HG02870 (cell line): ENCODE measurements at regions not wholly inside any gene's neighbourhood (a gene's known extent, or its start where the extent isn't known, plus 50 kb on each side); places are given as distances from the start of the nearest gene placed in this dataset.

Experiments
- ATAC-seq: cut with Tn5 transposase; IDR thresholded peaks from one replicate; pipeline ENCODE4 v1.9.1; 2021; ENCODE audit warnings: mild to moderate bottlenecking, moderate library complexity; ENCODE audit not compliant: unreplicated experiment

DNA sequence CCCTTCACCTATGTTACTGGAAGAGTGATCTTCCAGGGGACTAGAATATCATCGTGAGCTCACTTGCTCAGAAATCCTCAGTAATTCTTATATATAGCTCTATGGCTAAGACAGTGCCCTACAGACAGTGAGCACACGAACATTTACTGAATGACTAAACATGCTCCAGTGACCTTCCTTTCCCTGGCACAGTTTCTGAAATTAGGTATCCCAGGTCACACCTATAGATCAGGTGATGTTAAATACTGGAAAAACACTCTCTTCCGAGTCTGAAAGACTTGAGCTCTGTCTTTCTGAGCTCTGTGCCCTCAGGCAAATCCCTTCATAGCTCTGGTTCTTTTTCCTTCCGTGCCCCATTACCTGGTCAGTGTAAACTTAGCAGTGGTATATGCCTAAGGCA lies 239.4 kb upstream of the LRIG1 start:
- no peak for ATAC-seq

DNA sequence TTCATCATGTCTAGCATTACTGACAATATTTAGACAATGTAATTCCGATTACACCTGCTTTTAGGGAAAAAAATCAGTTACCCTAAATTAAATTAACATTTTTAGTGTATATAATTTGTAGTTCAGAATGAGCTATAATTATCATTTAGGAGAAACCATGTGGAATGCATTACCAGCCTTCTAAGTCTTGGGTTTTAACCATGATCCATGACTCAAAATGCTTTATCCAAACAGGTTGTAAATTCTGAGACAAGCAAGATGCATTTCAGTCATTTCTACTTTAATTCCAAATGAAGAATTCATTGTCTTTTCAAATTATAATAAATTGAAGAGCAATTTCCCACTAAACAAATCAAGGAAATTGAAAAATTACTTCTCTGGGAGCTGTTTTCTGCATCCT lies 243.7 kb upstream of the LRIG1 start:
- no peak for ATAC-seq

DNA sequence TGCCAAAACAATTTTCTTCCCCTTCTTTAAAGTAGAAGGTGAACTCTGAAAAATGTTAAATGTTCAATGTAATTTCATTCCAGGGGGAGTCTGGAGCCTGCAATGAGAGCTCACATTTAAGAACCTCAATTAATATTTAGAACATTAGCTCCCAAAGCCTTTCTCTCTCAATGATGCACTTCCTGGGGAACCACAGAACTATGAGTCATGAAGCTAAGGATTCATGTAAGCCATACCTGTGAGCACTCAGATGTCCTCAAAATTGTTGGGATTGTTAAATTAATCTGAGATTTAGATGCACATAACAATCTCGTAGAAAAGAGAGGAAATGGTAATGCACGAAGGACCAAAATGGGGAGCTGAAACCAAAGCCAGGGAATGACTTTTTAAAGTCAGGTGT lies 244.2 kb upstream of the LRIG1 start:
- no peak for ATAC-seq

DNA sequence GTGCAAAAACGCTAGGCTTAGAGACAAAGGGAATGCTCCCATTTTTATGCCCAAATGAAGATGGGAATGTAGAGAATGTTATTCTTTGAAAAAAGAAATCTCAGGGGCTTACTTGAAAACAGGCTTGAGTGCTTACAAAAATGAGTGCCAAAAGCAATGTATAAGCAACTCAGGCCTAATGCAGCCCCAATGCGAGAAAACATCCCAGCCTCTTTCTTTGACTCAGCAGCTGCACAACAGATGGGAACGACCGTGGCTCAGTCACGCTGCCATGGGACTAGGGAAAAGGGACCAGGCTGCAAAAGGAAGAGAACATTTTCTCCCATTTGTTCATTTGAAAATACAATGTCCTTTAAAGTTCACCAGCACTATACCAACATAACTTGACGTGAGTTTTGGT lies 246.4 kb upstream of the LRIG1 start:
- ATAC-seq, result no peak

DNA sequence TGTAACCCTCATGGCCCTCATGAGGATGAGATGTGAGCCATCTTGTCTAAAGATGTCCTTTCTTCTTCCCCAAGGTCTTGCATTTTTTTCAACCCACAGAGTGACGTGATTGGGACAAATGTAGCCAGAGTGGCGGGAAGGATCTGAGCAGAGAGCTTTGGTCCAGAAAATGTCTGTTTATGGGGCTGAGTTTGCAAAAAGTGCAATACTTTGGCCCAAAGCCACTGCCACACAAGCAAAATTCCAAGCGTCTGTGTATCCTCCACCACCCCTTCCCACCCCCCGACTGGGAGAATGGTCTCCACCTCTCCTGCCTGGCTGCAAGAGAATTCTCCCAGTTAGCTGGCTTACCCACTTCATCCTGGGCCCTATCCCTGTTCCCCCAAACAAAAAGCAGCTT lies 246.9 kb upstream of the LRIG1 start:
- no peak for ATAC-seq

DNA sequence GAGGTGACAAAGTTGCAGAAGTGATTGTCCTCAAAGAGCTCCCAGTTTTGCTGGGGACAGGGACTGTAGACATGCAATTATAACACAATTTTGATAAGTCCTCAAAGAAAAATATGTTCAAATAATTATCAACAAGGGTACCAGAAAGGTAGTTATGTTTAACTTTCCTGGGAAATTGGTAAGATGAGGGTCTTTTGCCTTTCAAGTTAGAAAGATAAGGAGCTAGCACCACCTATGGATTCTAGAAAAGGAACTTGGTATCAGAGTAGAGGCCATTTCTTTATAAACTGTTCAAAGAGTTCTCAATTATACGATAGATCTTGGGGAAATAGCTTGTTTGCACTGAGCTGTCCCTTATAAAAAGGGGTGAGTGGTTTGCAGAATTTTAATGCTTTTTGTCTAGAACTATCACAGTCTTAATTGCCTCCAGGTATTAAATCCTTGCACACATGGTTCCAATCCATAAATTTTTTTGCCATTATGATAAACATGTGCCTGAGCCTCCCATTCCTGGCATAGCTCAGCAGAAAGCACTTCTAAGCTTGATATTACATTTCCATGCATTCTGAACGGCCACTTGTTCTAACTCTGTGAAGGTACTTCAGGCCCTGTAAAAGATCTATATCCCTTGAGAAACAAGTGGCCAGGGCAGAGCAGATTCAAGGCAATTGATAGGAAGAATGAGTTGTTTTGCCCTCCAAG lies 247.5 kb upstream of the LRIG1 start:
- ATAC-seq, result no peak

DNA sequence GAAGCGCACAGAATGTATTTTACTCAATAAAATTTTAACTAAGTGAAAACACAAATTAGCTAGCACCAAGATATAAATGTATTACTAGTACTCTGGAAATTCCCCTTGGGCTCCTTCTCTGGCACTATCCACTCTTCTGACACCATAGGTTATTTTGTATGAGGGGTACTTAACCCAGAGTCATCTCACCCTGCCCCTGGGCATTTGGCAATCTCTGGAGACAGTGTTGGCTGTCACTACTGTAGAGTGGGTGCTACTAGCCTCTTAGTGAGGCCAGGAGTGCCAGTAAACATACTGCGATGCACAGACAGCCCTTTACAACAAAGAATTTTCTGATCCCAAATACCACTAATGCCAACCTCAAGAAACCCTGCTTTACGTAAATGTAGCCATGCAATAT lies 246.3 kb upstream of the KBTBD8 start:
- no peak for ATAC-seq

DNA sequence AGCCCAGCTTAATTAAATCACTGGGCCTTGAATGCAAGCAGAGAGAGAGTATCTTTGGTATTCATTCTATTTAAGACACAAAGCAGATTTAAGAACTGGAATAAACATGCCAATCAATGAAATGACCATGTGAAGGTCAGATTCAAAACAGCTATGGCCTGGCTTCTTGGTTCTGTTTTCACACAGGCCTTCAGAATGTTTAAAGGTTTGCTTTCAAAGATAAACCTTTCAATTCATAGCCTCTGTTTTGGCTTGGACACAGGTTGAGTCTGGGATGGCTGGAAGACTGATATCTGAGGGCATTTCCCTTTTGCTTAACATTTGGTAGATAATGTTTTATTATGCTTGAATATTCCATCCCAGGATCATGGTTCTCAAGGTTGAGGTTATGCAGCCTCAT lies 244.4 kb upstream of the KBTBD8 start:
- no peak for ATAC-seq

DNA sequence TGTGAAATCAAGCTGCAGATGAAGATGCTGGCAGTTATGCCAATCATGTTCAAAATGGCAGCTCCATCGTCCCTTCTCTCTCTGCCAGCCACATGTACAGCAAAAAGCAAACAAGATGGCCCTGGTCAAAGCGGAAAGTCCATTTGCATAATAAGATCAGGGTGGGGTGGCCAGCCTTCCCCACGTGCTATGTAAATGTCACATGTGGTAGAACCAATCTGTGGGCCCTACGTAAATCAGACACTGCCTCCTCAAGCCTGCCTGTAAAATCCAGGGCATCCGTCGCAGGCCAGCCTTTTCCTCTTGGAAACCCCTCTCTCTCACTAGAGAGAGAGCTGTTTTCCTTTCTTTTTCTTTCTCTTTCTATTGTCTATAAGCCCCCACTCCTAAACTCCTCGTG lies 243.5 kb upstream of the KBTBD8 start:
- no peak for ATAC-seq

DNA sequence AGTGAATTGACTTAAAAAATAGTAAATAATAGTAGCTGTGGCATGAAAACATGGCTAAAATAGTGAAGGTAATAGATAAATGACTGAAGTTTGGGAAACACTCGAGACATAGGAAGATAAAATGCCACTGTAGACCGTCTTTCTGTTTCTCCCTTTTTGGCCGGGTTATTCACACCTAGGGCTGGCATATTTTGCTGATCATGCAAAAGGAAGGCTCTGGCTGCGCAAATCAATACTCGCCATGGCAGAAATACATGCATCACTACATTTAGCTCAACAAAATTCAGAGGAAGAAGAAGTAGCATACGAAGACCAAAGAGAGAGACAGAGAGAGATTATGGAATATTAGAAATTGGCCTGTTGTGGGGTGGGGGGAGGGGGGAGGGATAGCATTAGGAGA lies 242.2 kb upstream of the KBTBD8 start:
- ATAC-seq, result no peak

DNA sequence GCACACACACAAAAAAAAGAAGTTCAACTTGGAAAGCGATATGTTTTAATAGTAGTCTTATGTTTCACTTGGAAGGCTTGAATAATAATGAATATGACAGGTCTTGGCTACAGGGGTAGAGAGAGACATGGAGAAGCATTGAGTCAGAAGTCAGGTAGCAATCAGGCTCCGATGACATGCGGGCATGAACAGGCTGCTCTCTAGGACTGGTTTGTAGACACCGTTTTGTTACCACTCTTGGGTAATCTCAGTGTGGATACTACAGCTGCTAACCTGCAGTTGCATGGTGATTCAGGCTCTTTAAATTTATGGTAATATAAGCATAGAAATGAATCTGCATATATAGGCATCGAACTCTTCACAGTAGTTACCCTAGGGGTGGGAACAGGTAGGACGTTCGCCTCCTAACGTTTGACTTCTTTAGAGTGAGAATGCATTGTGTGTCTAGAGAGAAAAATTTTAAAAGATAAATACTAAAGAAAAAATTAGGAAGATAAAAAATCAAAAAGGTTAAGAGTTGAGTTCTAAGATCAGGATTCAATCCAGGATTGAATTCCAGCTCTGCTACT lies 241.6 kb upstream of the KBTBD8 start:
- ATAC-seq, result no peak

DNA sequence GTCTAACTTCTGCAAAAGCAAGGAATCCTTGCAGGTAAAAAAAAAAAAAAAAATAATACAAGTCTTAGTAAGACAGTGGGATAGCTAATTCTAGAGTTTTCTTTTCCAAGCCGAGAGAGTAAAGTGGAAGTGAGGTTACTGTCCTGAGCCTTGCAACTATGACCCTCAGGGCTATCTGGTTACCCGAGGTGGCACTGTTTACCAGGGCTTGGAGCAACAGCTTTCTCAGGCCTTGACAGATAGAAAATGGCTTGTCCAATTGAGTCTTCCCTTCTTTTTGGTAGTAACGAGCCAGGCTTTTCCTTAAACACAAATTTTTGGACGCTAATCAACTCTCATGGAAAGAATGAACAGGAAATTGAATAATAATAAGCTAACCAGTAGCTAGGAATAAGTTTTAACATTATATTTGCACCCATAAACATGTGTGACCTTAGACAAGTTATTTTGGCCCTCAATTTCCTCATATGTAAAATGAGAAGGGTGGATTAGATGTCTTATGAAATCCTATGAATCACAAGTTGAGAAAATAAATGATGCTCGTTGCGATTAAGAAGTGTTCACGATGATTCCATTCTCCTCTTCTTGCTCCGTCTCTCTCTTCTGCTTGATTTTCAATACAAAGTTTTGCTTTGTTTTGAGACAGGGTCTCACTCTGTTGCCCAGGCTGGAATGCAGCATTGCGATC lies 236.9 kb upstream of the KBTBD8 start:
- no peak for ATAC-seq

DNA sequence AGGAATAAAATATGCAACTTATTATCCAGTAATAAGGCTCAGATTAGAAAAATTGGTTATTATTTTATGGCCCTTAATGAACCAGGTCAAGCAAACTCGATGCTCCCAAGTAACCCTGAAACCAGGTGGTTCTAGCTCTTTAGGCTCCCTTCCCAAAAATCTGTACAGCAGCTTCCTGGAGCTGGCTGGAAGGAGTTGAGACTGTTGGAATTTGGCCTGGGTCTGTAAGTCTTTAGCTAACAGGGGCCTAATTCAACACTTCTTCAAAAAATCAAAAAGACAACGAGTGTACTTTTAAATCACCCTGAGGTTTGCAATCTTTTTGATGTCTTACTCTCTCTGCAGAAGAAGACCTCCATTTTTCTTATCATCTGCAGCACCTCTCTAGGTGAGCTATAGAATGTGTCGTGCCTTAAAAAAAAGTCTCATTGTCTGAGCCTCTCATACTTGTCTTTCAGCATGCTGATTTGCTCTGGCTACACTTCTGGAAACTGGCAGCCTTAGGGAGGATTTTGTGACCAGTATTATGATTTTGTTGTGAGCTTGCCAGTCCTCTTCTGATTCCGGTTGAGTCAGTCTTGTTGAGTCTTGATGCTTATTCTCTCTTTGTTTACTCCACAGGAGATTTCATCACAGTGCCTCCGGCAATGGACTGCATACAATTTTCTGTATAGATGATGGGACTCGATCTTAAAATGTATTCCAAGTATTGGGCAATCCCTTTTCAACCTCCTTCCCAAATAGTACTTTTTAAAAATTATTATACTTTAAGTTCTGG lies 235.0 kb upstream of the KBTBD8 start:
- ATAC-seq, result no peak

DNA sequence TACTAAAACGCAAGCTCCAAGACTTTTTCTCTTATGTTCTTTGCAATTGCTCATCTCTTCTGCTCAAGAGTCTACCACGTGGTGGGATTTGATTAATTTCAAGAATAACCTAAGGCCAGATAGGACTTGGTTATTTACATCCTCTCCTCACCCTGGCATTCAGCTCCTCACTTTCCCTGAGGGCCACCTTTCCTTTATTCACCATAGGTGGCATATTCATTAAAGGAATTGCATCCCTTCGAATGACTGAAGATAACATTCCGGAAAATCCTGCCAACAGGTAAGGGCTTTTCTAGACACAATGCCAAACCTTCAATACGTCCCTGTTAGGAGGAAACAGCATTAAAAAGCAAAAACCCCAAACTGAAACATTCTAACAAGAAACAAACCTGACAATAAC lies 220.0 kb upstream of the KBTBD8 start:
- ATAC-seq, result no peak

DNA sequence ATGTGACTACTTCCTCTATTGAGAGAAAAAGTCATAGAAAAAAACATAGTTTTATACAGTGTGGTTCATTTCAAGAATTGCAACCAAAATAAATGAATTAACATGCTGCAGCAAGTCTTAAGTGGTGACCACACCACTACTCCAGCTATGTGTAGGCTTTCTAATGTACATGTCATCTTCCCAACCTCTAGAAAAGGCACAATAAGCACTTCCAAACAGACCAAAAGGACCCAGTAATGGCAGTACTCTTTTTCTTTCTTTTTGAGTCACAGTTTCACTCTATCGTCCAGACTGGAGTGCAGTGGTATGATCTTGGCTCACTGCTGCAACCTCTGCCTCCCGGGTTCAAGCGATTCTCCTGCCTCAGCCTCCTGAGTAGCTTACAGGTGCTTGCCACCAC lies 219.3 kb upstream of the KBTBD8 start:
- ATAC-seq, result peak; percentile 92

DNA sequence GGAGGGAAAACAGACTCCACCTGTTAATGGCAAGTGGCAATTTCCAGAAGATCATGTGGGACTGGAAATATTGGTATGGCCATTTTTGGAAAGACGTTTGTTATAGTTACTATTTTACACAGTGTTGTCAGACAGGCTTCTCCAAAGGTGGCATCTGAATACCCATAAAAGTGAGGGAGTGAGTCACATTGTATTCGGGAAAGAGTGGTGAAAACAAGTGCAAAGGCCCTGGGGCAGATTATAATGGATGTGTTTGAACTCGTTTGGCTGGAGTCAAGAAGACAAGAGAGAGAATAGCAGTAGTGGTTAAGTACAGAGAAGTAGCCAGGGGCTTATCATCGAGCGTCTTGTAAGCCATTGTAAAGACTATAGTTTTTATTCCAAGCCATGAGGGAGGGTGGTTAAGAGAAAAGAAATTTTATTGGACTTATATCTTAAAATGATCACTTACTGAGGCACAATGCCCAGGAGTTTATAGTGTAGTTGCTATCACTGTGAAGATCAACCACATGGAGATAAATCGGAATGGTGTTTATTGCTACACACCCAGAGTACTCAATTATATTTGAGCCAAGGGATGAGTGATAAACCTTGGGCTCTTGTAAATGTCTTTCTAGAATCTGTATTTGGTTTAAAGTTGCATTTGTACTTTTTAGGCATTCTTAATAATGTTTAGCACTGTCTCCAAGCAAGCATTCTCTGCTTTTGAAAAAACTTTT lies 212.8 kb upstream of the KBTBD8 start:
- no peak for ATAC-seq

DNA sequence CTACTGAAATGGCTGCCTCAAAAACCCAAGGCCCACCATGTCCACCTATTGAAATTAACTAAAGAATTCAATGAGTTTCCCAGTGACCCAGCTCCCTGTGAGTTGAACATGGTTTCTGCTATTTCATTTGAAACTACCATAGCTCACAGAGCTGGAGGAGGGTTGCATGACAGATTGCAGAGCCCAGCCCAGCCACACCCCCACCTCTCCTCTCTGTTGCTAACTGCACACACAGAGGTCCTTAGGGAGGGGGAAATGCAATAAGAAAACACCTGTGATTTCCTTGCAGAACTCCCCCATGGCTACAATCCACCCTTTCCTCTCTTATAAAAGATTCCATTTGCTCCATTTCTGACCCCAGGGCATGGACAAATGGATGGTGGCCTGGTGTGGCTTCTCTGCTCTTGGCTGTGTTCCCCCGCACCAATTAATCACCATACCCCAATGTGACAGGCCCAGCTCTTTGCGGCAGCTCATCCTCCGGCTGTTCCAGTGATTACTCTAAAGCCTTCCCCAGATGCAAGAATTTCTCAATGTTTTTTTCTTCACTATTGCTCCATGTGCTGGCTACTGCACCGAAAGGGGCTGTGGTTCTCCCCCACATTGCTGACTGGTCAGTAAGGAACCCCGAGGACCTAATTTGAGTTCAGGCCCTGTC lies 208.4 kb upstream of the KBTBD8 start:
- no peak for ATAC-seq

DNA sequence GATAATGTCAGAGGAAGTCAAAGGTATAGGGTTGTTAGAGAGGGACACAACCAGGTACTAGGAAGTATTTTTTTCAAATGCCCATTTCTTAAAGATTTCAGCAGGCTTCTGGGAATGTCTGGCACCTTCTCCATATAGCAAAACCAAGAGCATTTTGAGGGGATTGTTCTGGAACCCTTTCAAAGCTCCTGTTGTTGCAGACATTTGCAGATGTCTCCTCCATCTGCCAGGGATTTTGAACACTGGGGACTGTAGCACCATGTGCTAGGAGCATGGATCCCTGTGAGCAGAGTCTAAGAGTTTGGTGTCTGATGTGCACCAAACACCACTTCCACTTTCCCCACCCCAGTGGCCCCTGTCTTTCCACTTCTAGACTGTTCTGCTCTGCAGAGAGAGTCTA lies 206.0 kb upstream of the KBTBD8 start:
- ATAC-seq, result no peak

DNA sequence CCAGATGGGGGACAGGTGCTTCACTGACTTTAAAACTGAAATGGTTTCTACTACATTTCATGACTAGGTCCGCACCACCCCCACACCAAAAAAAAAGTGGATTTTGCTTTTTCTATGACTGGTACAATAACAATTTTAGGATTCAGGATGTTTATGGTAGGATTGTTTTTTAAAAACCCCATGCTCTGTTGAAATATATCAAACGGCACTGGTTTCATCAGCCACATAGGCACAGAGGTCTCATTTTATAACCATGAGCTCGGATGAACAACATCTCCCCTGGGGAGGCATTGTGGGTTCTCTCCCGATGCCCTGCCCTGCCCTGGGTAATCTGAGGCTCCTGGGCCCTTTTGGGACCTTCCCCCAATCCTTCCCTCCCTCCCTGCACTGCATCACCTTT lies 202.7 kb upstream of the KBTBD8 start:
- no peak for ATAC-seq

DNA sequence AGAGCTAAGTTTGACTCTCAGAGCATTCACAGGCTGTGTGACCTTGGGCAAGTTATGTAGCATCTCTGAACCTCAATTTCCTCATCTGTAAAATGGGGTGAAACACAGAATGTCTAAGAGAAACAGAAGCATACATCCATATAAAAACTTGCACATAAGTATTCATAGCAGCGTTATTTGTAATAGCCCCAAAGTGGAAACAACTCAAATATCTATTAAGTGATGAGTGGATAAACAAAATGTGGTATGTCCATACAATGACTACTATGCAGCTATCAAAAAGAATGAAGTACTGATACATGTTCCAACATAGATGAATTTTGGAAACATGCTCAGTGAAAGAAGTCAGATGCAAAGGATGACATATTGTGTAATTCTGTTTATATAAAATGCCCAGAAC lies 201.8 kb upstream of the KBTBD8 start:
- ATAC-seq, result no peak
